NCI-H82 treated with DMSO at 0.1 percent for 48 hours (cell line): ENCODE measurements at regions not wholly inside any gene's neighbourhood (a gene's known extent, or its start where the extent isn't known, plus 50 kb on each side); places are given as distances from the start of the nearest gene placed in this dataset.
"Not testable (repeated sequence)": the region's sequence is repeated elsewhere in the genome, so short reads cannot be mapped to it uniquely, and the experiment has no call there.

Experiments used
- DNase-seq: peaks from one replicate; lab custom pipeline; 2025; ENCODE audit not compliant: unreplicated experiment; lab: John Stamatoyannopoulos, UW

- no peak for DNase-seq
Observed at GRCh38 chr21:36246080-36246631, 73.8 kb upstream of the MORC3 start.

GRCh38 chr21:36247316-36248010 lies 72.5 kb upstream of the MORC3 start:
- DNase-seq: no peak

DNA sequence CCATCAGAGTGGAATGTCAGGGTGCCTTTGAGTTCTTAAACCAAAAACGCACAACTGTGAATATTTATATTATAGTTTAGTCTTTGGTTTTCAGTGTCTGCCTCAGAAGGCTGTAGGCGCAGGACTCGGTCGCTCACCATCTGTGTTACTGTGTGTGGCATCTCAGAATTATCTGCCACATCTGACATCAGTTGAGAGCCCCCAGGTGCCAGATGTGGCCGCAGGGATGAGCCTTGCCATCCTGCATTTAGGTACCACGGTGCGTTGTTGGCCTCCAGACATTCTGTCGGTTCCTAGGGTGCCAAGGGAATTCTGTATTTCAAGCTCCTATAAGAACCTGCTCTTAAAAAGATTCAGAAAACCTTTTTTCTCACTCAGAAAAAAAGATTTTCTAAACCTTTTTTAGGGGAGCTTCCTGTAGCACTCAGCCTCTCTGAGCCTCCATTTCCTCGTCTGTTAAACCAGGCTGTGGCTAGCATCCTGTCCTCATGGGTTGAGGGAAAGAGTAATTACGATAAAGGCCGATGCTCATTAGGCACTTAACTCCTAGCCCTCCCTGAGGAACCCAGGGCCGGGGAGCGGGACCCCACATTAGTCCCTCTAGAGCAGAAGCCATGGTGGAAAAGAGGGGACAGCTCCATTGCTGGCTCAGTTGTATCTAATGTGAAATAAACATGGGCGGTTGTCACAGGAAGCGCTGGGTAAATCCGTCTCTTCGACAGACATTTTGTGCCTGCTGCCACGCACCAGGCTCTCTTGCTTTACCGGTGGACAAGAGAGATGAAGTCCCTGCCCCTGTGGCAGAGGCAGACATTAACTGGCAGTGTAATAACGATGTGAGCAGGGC lies 70.2 kb upstream of the MORC3 start:
- DNase-seq: no peak

- peak; percentile 62 for DNase-seq
Observed at GRCh38 chr21:36250423-36251075, 69.4 kb upstream of the MORC3 start.

GRCh38 chr21:36254106-36254941 lies 65.7 kb upstream of the MORC3 start:
- DNase-seq: peak; percentile 31

GRCh38 chr21:36255663-36256062 lies 64.3 kb upstream of the MORC3 start:
- no peak for DNase-seq

DNA sequence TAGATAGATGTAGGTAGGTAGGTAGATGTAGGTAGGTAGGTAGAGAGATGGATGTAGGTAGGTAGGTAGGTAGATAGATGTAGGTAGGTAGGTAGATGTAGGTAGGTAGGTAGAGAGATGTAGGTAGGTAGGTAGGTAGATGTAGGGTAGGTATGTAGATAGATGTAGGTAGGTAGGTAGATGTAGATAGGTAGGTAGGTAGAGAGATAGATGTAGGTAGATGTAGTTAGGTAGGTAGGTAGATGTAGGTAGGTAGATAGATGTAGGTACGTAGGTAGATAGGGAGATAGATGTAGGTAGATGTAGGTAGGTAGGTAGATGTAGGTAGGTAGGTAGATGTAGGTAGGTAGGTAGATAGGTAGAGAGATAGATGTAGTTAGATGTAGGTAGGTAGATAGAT lies 62.3 kb upstream of the MORC3 start:
- no peak for DNase-seq

- peak; percentile 14 for DNase-seq
Observed at GRCh38 chr21:36260030-36260787, 59.8 kb upstream of the MORC3 start.

DNA sequence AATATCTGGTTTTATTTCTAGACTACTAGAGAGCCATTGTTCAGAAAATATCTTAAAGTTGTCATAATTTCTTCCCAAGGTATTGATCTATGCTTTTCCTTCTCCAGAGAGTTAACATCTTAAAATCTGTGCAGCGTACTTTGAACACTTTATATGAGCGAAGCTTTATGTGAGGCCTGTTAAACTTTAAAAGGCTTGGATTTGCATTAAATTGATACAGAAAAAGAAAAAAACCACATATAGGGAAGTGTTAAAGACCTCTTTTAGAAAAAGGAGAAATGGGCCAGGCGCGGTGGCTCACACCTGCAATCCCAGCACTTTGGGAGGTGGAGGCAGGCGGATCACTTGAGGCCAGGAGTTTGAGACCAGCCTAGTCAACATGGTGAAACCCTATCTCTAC lies 59.2 kb upstream of the MORC3 start:
- no peak for DNase-seq

DNA sequence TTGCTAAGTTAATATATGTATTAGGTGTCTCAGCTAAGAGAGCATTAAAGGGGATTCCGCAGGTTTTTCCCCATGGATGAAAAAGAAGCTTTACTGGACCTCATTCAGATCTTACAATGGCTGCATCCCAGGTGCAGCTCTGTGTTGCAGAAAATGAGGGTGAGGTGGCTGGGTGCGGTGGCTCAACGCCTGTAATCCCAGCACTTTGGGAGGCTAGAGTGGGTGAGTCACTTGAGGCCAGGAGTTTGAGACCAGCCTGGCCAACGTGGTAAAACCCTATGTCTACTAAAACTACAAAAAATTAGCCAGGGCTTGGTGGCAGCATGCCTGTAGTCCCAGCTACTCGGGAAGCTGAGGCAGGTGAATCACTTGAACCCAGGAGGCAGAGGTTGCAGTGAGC lies 58.5 kb upstream of the MORC3 start:
- no peak for DNase-seq

DNA sequence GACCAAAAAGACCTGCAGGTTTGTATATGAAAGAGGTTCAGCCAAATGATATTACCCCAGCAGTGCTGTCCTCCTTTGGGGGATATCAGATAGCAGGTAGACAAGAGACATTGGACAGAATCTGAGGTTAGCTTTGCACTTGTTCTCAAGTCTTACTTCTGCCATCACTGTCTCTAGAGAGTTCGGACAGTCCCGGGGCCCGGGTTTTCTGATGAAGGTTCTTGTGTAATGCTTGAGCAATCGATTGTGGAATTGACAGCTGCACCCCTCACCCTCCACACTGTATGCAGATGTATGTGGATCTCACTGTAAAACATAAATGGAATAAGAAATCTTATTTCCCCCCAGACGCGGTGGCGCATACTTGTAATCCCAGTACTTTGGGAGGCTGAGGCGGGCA lies 56.2 kb upstream of the MORC3 start:
- DNase-seq: no peak

- no peak for DNase-seq
Observed at GRCh38 chr21:36265431-36265830, 54.6 kb upstream of the MORC3 start.

GRCh38 chr21:36267828-36268227 lies 52.2 kb upstream of the MORC3 start:
- not testable (repeated sequence) for DNase-seq

DNA sequence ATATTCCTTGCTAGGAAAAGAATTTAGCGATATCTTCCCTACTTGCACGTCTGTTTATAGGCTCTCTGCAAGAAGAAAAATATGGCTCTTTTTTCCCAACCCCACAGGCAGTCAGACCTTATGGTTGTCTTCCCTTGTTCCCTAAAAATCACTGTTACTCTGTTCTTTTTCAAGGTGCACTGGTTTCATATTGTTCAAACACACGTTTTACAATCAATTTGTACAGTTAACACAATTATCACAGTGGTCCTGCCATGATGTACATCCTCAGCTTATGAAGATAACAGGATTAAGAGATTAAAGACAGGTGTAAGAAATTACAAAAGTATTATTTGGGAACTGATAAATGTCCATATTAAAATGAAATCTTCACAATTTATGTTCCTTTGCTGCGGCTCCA lies 51.7 kb upstream of the MORC3 start:
- DNase-seq: not testable (repeated sequence)
